Nephron (organoid): ENCODE measurements at regions not wholly inside any gene's neighbourhood (a gene's known extent, or its start where the extent isn't known, plus 50 kb on each side); places are given as distances from the start of the nearest gene placed in this dataset.

Source experiments
- H3K27ac Mint-ChIP-seq, 3 experiments: 2 replicates each; pipeline ENCODE4 v1.8.0; 2020; ENCODE audit warnings: mixed read lengths in 3 of 3, mild to moderate bottlenecking in 2 of 3, moderate library complexity in 1 of 3
- H3K27me3 Mint-ChIP-seq: 2 replicates; pipeline ENCODE4 v1.8.0; 2021; ENCODE audit warnings: low read depth, mild to moderate bottlenecking, moderate library complexity, mixed read lengths
- H3K36me3 Mint-ChIP-seq: 2 replicates; pipeline ENCODE4 v1.8.0; 2020; ENCODE audit warnings: low read depth, mixed read lengths
- H3K4me1 Mint-ChIP-seq: 2 replicates; pipeline ENCODE4 v1.8.0; 2020; ENCODE audit warnings: mixed read lengths
- H3K4me3 Mint-ChIP-seq, 3 experiments: 2 replicates each; pipeline ENCODE4 v1.8.0; 2020; ENCODE audit warnings: mild to moderate bottlenecking in 3 of 3, mixed read lengths in 3 of 3, moderate library complexity in 2 of 3
- H3K9me3 Mint-ChIP-seq: 2 replicates; pipeline ENCODE4 v1.8.0; 2020; ENCODE audit warnings: mixed read lengths
- CTCF ChIP-seq, 3 experiments: fragments of 200-600 bp; sonication (generic); IDR thresholded peaks; one replicate each; pipeline ENCODE4 v1.5.0; 2021; ENCODE audit warnings: antibody characterized with exemption in 3 of 3; ENCODE audit not compliant: unreplicated experiment in 3 of 3

GRCh38 chr6:53436526-53437303 lies 88.0 kb upstream of the ELOVL5 start:
- Mint-ChIP-seq H3K27me3 (no peaks in the 10 kb centered on the region), H3K9me3 (no peaks in the 10 kb centered on the region), H3K27ac (peak overlapping the region in 2 of 3 experiments; percentile 0 to 7), H3K4me3 (no peak overlapping the region), H3K4me1 (peaks cover 42% of the 10 kb centered on the region), H3K36me3 (no peaks in the 10 kb centered on the region)
- TF ChIP-seq CTCF (IDR thresholded peaks at IDR 0.05; ENCODE audit: unreplicated experiment in 3 of 3) = no peak

DNA sequence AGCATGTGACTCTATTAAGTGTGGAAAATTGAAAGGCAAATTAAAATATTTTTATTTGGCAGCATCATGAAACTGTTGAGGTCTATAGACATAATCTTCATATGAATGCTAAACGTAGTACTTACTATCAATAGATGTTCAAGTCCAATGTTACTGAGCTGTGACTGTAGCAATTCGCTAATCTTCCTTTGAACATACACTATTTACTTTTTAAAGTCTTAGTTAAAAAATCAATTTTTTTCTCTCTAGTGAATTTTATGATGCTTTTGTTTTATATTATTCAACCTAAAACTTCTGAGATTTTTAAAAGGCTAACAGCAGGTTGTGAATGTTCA lies 85.2 kb upstream of the ELOVL5 start:
- no peak for TF ChIP-seq CTCF (IDR thresholded peaks at IDR 0.05; ENCODE audit: unreplicated experiment in 3 of 3)
- Mint-ChIP-seq H3K4me1 (peaks cover 30% of the 10 kb centered on the region), H3K36me3 (no peaks in the 10 kb centered on the region), H3K4me3 (no peak overlapping the region), H3K9me3 (no peaks in the 10 kb centered on the region), H3K27me3 (no peaks in the 10 kb centered on the region), H3K27ac (peak overlapping the region in 2 of 3 experiments; percentile 4 to 72)

DNA sequence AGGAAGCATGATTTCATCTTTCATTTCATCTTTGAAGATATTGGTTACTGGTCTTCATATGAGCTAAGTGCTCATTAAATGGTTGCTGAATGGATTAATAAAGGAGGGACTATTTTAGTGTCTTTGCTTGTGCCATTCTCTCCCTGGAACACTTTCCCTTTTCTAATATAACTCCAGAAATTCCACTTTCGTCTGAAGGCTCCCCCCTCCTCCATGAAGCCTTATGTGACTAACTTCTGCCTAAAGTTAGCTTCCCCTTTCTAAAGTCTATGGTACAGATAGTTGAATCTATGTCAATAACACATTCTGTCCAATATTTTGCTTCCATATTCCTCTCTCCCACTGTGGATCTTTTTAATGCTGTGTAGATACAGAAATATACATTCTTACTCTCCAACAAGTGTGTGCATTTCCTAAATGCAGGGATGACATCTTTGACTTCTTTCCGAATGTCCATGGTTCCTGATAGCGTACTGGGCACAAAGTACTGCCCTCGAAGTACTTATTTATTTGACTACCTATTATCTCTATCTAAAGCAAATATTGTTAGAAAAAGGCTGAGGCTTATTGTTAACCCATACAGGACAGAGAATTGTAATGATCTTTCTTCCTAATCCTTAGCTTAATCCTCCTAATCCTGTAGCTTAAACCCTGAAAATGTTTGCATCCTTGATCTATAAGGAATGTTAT lies 84.7 kb upstream of the ELOVL5 start:
- Mint-ChIP-seq H3K27me3 (no peaks in the 10 kb centered on the region), H3K27ac (peak overlapping the region in 2 of 3 experiments; percentile 4 to 72), H3K4me3 (no peak overlapping the region), H3K9me3 (no peaks in the 10 kb centered on the region), H3K4me1 (peaks cover 29% of the 10 kb centered on the region), H3K36me3 (no peaks in the 10 kb centered on the region)
- no peak for TF ChIP-seq CTCF (IDR thresholded peaks at IDR 0.05; ENCODE audit: unreplicated experiment in 3 of 3)

- Mint-ChIP-seq H3K4me3 (no peak overlapping the region), H3K27ac (peak overlapping the region in 2 of 3 experiments; percentile 56 to 72), H3K36me3 (no peaks in the 10 kb centered on the region), H3K4me1 (peaks cover 26% of the 10 kb centered on the region), H3K9me3 (no peaks in the 10 kb centered on the region), H3K27me3 (no peaks in the 10 kb centered on the region)
- no peak for TF ChIP-seq CTCF (IDR thresholded peaks at IDR 0.05; ENCODE audit: unreplicated experiment in 3 of 3)
Measured at GRCh38 chr6:53432318-53433161, 83.8 kb upstream of the ELOVL5 start.

DNA sequence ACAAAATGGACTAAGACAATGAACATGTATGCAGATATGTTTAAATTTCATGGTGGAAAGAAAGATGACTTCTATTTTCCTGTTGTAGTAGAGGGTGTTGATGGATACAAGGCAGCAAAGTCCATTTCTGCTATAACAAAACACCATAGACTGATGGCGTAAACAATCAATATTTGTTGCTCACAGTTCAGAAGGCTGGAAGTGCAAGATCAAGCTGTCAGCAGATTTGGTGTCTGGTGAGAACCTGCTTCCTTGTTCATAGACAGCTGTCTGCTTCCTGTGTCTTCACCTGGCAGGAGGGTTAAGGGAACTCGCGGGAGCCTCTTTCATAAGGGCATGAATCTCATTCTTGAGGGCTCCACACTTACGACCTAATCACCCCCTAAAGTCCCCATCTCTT lies 83.0 kb upstream of the ELOVL5 start:
- Mint-ChIP-seq H3K9me3 (no peaks in the 10 kb centered on the region), H3K27ac (peak overlapping the region in 2 of 3 experiments; percentile 56 to 72), H3K27me3 (no peaks in the 10 kb centered on the region), H3K4me1 (peaks cover 19% of the 10 kb centered on the region), H3K36me3 (no peaks in the 10 kb centered on the region), H3K4me3 (no peak overlapping the region)
- TF ChIP-seq CTCF (IDR thresholded peaks at IDR 0.05; ENCODE audit: unreplicated experiment in 3 of 3) = no peak
